ENCODE measurements at regions not wholly inside any gene's neighbourhood (a gene's known extent, or its start where the extent isn't known, plus 50 kb on each side); places are given as distances from the start of the nearest gene placed in this dataset.

DNA sequence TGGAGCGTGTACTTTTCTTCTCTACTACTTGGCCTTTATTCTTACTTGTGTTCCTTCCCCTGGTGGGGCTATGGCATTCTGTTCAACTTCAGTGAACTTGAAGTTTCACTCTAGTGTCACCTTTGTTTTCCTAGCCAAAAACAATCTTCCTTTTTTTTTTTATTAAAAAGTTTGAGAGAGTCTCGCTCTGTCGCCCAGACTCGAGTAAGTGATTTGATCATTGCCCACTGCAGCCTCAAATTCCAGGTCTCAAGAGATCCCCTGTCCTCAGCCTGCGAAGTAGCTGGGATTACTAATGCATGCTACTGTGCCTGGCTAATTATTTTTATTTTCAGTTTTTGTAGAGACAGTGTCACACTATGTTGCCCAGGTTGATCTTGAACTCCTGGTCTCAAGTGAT is 124.8 kb downstream of the SST start:
- TF ChIP-seq, protein P1, sequence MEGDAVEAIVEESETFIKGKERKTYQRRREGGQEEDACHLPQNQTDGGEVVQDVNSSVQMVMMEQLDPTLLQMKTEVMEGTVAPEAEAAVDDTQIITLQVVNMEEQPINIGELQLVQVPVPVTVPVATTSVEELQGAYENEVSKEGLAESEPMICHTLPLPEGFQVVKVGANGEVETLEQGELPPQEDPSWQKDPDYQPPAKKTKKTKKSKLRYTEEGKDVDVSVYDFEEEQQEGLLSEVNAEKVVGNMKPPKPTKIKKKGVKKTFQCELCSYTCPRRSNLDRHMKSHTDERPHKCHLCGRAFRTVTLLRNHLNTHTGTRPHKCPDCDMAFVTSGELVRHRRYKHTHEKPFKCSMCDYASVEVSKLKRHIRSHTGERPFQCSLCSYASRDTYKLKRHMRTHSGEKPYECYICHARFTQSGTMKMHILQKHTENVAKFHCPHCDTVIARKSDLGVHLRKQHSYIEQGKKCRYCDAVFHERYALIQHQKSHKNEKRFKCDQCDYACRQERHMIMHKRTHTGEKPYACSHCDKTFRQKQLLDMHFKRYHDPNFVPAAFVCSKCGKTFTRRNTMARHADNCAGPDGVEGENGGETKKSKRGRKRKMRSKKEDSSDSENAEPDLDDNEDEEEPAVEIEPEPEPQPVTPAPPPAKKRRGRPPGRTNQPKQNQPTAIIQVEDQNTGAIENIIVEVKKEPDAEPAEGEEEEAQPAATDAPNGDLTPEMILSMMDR (IDR thresholded peaks at IDR 0.05; ENCODE audit: insufficient read depth in 1 of 2, low read depth in 1 of 2, low read length in 1 of 2, severe bottlenecking in 1 of 2, unreplicated experiment in 1 of 2) = no peak
- H3K4me1 Mint-ChIP-seq (ENCODE audit: low read depth, unreplicated experiment) = no peaks in the 10 kb centered on the region
- BruUV-seq (replicated peaks) = no TSS peak

GRCh38 chr3:187544326-187544725 is 125.9 kb downstream of the SST start:
- TF ChIP-seq, protein P1 (IDR thresholded peaks at IDR 0.05; ENCODE audit: insufficient read depth in 1 of 2, low read depth in 1 of 2, low read length in 1 of 2, severe bottlenecking in 1 of 2, unreplicated experiment in 1 of 2) = no peak
- Mint-ChIP-seq H3K27ac (ENCODE audit: unreplicated experiment) (no peak overlapping the region), H3K4me1 (ENCODE audit: low read depth, unreplicated experiment) (no peaks in the 10 kb centered on the region), H3K9me3 (ENCODE audit: unreplicated experiment) (no peaks in the 10 kb centered on the region), H3K4me3 (ENCODE audit: unreplicated experiment) (no peak overlapping the region), H3K36me3 (ENCODE audit: insufficient read depth, unreplicated experiment) (no peaks in the 10 kb centered on the region), H3K27me3 (ENCODE audit: insufficient read depth, unreplicated experiment) (peaks cover 6% of the 10 kb centered on the region)
- DNase-seq = no peak
- ChIA-PET POLR2A (no interaction called here), CTCF (no interaction called here)
- no TSS peak for BruUV-seq (replicated peaks)
- Histone ChIP-seq H3K4me1 (no peaks in the 10 kb centered on the region), H3K36me3 (ENCODE audit: control insufficient read depth, insufficient read depth, low read length) (no peaks in the 10 kb centered on the region), H3K27me3 (replicated peaks; ENCODE audit: control insufficient read depth, insufficient read depth, low read length) (no peaks in the 10 kb centered on the region), H3K4me3 (ENCODE audit: low read depth, low read length) (no peak overlapping the region), H3K9me3 (no peaks in the 10 kb centered on the region)
- intact Hi-C loops (cut with micrococcal nuclease; ENCODE audit: unreplicated experiment) = no loop called here

More for the DNA sequence above, 124.8 kb downstream of the SST start:
- DNase-seq = no peak
- no peak overlapping the region for H3K4me3 ChIP-seq (ENCODE audit: low read depth, low read length)
- no peaks in the 10 kb centered on the region for H3K4me1 ChIP-seq
- ChIA-PET CTCF (interaction anchor here (0.7 kb wide), 1 partner anchor 129 kb away, joined by 4 read pairs; no protein-coding TSS in a partner anchor), POLR2A (no interaction called here)
- intact Hi-C loops (cut with micrococcal nuclease; ENCODE audit: unreplicated experiment) = no loop called here
- Mint-ChIP-seq H3K9me3 (ENCODE audit: unreplicated experiment) (no peaks in the 10 kb centered on the region), H3K4me3 (ENCODE audit: unreplicated experiment) (no peak overlapping the region), H3K27ac (ENCODE audit: unreplicated experiment) (no peak overlapping the region), H3K27me3 (ENCODE audit: insufficient read depth, unreplicated experiment) (peaks cover 9% of the 10 kb centered on the region), H3K36me3 (ENCODE audit: insufficient read depth, unreplicated experiment) (no peaks in the 10 kb centered on the region)
- H3K9me3 ChIP-seq = no peaks in the 10 kb centered on the region
- H3K27me3 ChIP-seq (replicated peaks; ENCODE audit: control insufficient read depth, insufficient read depth, low read length) = no peaks in the 10 kb centered on the region
- no peaks in the 10 kb centered on the region for H3K36me3 ChIP-seq (ENCODE audit: control insufficient read depth, insufficient read depth, low read length)

DNA sequence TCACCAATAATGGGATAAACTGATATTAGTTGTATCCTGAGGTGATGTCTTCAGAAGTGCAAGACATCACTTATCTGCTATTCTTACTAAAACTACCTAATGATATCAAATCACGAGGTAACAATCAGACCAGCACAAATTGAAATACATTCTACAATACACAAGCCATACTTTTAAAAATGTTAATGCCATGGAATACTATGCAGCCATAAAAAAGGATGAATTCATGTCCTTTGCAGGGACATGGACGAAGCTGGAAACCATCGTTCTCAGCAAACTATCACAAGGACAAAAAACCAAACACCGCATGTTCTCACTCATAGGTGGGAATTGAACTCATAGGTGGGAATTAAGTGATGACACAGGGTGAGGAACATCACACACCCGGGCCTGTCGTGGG is 129.3 kb downstream of the SST start:
- Mint-ChIP-seq H3K4me1 (ENCODE audit: low read depth, unreplicated experiment) (no peaks in the 10 kb centered on the region), H3K27me3 (ENCODE audit: insufficient read depth, unreplicated experiment) (peaks cover 3% of the 10 kb centered on the region), H3K36me3 (ENCODE audit: insufficient read depth, unreplicated experiment) (no peaks in the 10 kb centered on the region), H3K9me3 (ENCODE audit: unreplicated experiment) (no peaks in the 10 kb centered on the region), H3K4me3 (ENCODE audit: unreplicated experiment) (no peak overlapping the region), H3K27ac (ENCODE audit: unreplicated experiment) (no peak overlapping the region)
- TF ChIP-seq, protein P1 (IDR thresholded peaks at IDR 0.05; ENCODE audit: insufficient read depth in 1 of 2, low read depth in 1 of 2, low read length in 1 of 2, severe bottlenecking in 1 of 2, unreplicated experiment in 1 of 2) = no peak
- Histone ChIP-seq H3K4me1 (no peaks in the 10 kb centered on the region), H3K4me3 (ENCODE audit: low read depth, low read length) (no peak overlapping the region), H3K36me3 (ENCODE audit: control insufficient read depth, insufficient read depth, low read length) (no peaks in the 10 kb centered on the region), H3K27me3 (replicated peaks; ENCODE audit: control insufficient read depth, insufficient read depth, low read length) (no peaks in the 10 kb centered on the region), H3K9me3 (no peaks in the 10 kb centered on the region)
- intact Hi-C loops (cut with micrococcal nuclease; ENCODE audit: unreplicated experiment) = loop anchor here (1.0 kb wide), 1 partner anchor 222 kb away; no protein-coding TSS in a partner anchor
- ChIA-PET CTCF (no interaction called here), POLR2A (no interaction called here)
- no peak for DNase-seq
- no TSS peak for BruUV-seq (replicated peaks)
